WTC11 (cell line): ENCODE measurements at regions not wholly inside any gene's neighbourhood (a gene's known extent, or its start where the extent isn't known, plus 50 kb on each side); places are given as distances from the start of the nearest gene placed in this dataset.

Experiments used
- ATAC-seq: fragments of 200-7000 bp; cut with Tn5 transposase; 2 replicates; pipeline ENCODE4 v1.10.0; 2021; ENCODE audit warnings: mild to moderate bottlenecking, moderate library complexity
- CTCF ChIA-PET: fragments of 300-600 bp; sonication (Branson Sonifier 250); formaldehyde crosslinking; loops from one replicate; lab custom pipeline; 2021; ENCODE audit warnings: antibody characterized with exemption; lab: Charles Lee
- POLR2A ChIA-PET: fragments of 350-600 bp; sonication (Branson Sonifier 250); formaldehyde crosslinking; loops from one replicate; lab custom pipeline; 2021; ENCODE audit warnings: antibody characterized with exemption; lab: Charles Lee
- DNase-seq: peaks from one replicate; pipeline ENCODE4 v3.0.0; 2021; ENCODE audit warnings: low spot score
- H3K27ac Mint-ChIP-seq: 2 replicates; pipeline ENCODE4 v1.8.0; 2021; ENCODE audit warnings: mixed read lengths
- H3K27me3 Mint-ChIP-seq: 2 replicates; pipeline ENCODE4 v1.8.0; 2021; ENCODE audit warnings: low read depth, mild to moderate bottlenecking, moderate library complexity, mixed read lengths
- H3K36me3 Mint-ChIP-seq: 2 replicates; pipeline ENCODE4 v1.8.0; 2021; ENCODE audit warnings: mixed read lengths
- H3K4me1 Mint-ChIP-seq: 2 replicates; pipeline ENCODE4 v1.8.0; 2022; ENCODE audit warnings: mixed read lengths
- H3K4me3 Mint-ChIP-seq: 2 replicates; pipeline ENCODE4 v1.8.0; 2021; ENCODE audit warnings: mild to moderate bottlenecking, moderate library complexity, mixed read lengths
- H3K9me3 Mint-ChIP-seq: 2 replicates; pipeline ENCODE4 v1.8.0; 2021; ENCODE audit warnings: mixed read lengths
- CBFB ChIP-seq: sonication (generic); formaldehyde crosslinking; IDR thresholded peaks from 2 replicates; pipeline ENCODE4 v1.8.1; 2022; ENCODE audit warnings: mild to moderate bottlenecking, low read depth, missing genetic modification reagents
- CREB1 ChIP-seq: sonication (generic); formaldehyde crosslinking; IDR thresholded peaks from 2 replicates; pipeline ENCODE4 v1.8.0; 2023; ENCODE audit warnings: mild to moderate bottlenecking, missing genetic modification reagents
- FOXK1 ChIP-seq: sonication (generic); formaldehyde crosslinking; IDR thresholded peaks from 2 replicates; pipeline ENCODE4 v1.8.0; 2022; ENCODE audit warnings: mild to moderate bottlenecking, moderate library complexity, missing genetic modification reagents
- GABPB1 ChIP-seq: sonication (generic); formaldehyde crosslinking; IDR thresholded peaks from 2 replicates; pipeline ENCODE4 v1.8.1; 2023; ENCODE audit warnings: mild to moderate bottlenecking, missing genetic modification reagents
- GTF2I ChIP-seq: fragments of 250-450 bp; sonication (Bioruptor Pico); conservative IDR thresholded peaks from 2 replicates; pipeline ENCODE4 v1.4.0; 2021; ENCODE audit warnings: mild to moderate bottlenecking
- NFE2L1 ChIP-seq: sonication (generic); formaldehyde crosslinking; IDR thresholded peaks from 2 replicates; pipeline ENCODE4 v1.8.1; 2023; ENCODE audit warnings: missing genetic modification reagents
- RELA ChIP-seq: sonication (generic); formaldehyde crosslinking; IDR thresholded peaks from 2 replicates; pipeline ENCODE4 v1.8.1; 2022; ENCODE audit warnings: missing genetic modification reagents, mild to moderate bottlenecking, borderline replicate concordance
- SMAD4 ChIP-seq: sonication (generic); formaldehyde crosslinking; IDR thresholded peaks from 2 replicates; pipeline ENCODE4 v1.8.0; 2022; ENCODE audit warnings: mild to moderate bottlenecking, missing genetic modification reagents
- TEAD4 ChIP-seq: sonication (generic); formaldehyde crosslinking; IDR thresholded peaks from 2 replicates; pipeline ENCODE4 v1.8.0; 2022; ENCODE audit warnings: mild to moderate bottlenecking, missing genetic modification reagents
- TP53 ChIP-seq: sonication (generic); formaldehyde crosslinking; IDR thresholded peaks from 2 replicates; pipeline ENCODE4 v1.8.1; 2023; ENCODE audit warnings: mild to moderate bottlenecking, missing genetic modification reagents
- ZNF416 ChIP-seq: fragments of 250-450 bp; sonication (Bioruptor Pico); IDR thresholded peaks from 2 replicates; pipeline ENCODE4 v1.9.0; 2021; ENCODE audit warnings: mild to moderate bottlenecking, inconsistent platforms
- ZNF423 ChIP-seq: fragments of 250-450 bp; sonication (Bioruptor Pico); IDR thresholded peaks from 2 replicates; pipeline ENCODE4 v2.1.2; 2022; ENCODE audit warnings: mild to moderate bottlenecking, moderate library complexity
- ZNF671 ChIP-seq: fragments of 250-450 bp; sonication (Bioruptor Pico); IDR thresholded peaks from 2 replicates; pipeline ENCODE4 v1.8.0; 2021; ENCODE audit warnings: mild to moderate bottlenecking
- TF ChIP-seq, protein P1 (sequence below): sonication (generic); formaldehyde crosslinking; conservative IDR thresholded peaks from 2 replicates; pipeline ENCODE4 v1.8.1; 2022; ENCODE audit warnings: mild to moderate bottlenecking, missing genetic modification reagents
- TF ChIP-seq, protein P2 (sequence below): sonication (generic); formaldehyde crosslinking; IDR thresholded peaks from 2 replicates; pipeline ENCODE4 v1.8.0; 2022; ENCODE audit warnings: mild to moderate bottlenecking, missing genetic modification reagents
- TF ChIP-seq, protein P3 (sequence below): sonication (generic); formaldehyde crosslinking; conservative IDR thresholded peaks from 2 replicates; pipeline ENCODE4 v1.8.1; 2023; ENCODE audit warnings: mild to moderate bottlenecking, low read depth, missing genetic modification reagents, moderate library complexity
- TF ChIP-seq, protein P4 (sequence below): sonication (generic); formaldehyde crosslinking; IDR thresholded peaks from 2 replicates; pipeline ENCODE4 v1.8.0; 2022; ENCODE audit warnings: missing genetic modification reagents
- TF ChIP-seq, protein P5 (sequence below): sonication (generic); formaldehyde crosslinking; IDR thresholded peaks from 2 replicates; pipeline ENCODE4 v1.8.0; 2022; ENCODE audit warnings: mild to moderate bottlenecking, missing genetic modification reagents
- TF ChIP-seq, protein P6 (sequence below): sonication (generic); formaldehyde crosslinking; IDR thresholded peaks from 2 replicates; pipeline ENCODE4 v1.8.1; 2023; ENCODE audit warnings: mild to moderate bottlenecking, missing genetic modification reagents

DNA sequence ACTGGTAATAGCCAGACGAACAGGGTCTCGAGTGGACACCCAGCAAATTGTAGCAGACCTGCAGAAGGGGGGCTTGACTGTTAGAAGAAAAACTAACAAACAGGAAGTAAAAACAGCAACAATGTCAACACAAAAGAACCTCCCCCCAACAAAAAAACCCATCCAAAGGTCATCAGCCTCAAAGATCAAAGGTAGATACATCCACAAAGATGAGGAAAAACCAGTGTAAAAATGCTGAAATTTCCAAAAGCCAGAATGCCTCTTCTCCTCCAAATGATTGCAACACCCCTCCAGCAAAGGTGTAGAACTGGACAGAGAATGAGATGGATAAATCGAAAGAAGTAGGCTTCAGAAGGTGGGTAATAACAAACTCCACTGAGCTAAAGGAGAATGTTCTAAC, 313.0 kb upstream of the TEX13C start:
- H3K9me3 Mint-ChIP-seq = peaks cover 15% of the 10 kb centered on the region
- CTCF ChIA-PET = no interaction called here

DNA sequence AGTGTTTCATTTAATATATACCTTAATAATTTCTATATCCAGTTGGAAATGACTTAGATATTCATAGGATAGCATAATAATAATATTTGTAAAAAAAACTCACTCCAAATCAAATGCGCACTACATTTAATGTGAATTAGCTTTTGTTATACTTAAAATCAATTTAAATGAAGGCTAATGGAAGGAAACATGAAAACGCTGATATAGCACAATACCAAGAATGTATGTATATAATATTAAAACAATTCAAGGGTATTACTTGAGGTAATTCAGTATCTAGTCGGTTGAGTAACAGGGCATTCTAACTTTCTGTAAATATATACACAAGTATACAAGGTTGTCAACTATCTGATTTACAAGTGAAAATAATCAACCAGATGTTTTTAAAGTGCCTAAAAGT, 307.1 kb upstream of the TEX13C start:
- ChIA-PET CTCF (no interaction called here), POLR2A (no interaction called here)
- Mint-ChIP-seq H3K27ac (no peak overlapping the region), H3K4me1 (no peaks in the 10 kb centered on the region), H3K4me3 (no peak overlapping the region), H3K36me3 (peaks cover 3% of the 10 kb centered on the region; the same call in 1 of the 2 replicates), H3K27me3 (no peaks in the 10 kb centered on the region), H3K9me3 (peaks cover 19% of the 10 kb centered on the region)
- ATAC-seq (no peak), DNase-seq (no peak)
- TF ChIP-seq FOXK1 = no peak
- TF ChIP-seq, protein P1, sequence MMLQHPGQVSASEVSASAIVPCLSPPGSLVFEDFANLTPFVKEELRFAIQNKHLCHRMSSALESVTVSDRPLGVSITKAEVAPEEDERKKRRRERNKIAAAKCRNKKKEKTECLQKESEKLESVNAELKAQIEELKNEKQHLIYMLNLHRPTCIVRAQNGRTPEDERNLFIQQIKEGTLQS (CRISPR knock-in tag) = no peak
- TF ChIP-seq GTF2I (CRISPR knock-in tag) = no peak
- TF ChIP-seq ZNF423 (CRISPR knock-in tag) = no peak
- TF ChIP-seq, protein P2, sequence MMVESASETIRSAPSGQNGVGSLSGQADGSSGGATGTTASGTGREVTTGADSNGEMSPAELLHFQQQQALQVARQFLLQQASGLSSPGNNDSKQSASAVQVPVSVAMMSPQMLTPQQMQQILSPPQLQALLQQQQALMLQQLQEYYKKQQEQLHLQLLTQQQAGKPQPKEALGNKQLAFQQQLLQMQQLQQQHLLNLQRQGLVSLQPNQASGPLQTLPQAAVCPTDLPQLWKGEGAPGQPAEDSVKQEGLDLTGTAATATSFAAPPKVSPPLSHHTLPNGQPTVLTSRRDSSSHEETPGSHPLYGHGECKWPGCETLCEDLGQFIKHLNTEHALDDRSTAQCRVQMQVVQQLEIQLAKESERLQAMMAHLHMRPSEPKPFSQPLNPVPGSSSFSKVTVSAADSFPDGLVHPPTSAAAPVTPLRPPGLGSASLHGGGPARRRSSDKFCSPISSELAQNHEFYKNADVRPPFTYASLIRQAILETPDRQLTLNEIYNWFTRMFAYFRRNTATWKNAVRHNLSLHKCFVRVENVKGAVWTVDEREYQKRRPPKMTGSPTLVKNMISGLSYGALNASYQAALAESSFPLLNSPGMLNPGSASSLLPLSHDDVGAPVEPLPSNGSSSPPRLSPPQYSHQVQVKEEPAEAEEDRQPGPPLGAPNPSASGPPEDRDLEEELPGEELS (CRISPR knock-in tag) = no peak
- TF ChIP-seq CREB1 = no peak
- no peak for TF ChIP-seq TEAD4 (CRISPR knock-in tag)

More for the DNA sequence above, 313.0 kb upstream of the TEX13C start:
- TF ChIP-seq ZNF671 (CRISPR knock-in tag) (no peak), RELA (CRISPR knock-in tag) (no peak), GABPB1 (CRISPR knock-in tag) (no peak), TP53 (CRISPR knock-in tag) (no peak)
- TF ChIP-seq, protein P3, sequence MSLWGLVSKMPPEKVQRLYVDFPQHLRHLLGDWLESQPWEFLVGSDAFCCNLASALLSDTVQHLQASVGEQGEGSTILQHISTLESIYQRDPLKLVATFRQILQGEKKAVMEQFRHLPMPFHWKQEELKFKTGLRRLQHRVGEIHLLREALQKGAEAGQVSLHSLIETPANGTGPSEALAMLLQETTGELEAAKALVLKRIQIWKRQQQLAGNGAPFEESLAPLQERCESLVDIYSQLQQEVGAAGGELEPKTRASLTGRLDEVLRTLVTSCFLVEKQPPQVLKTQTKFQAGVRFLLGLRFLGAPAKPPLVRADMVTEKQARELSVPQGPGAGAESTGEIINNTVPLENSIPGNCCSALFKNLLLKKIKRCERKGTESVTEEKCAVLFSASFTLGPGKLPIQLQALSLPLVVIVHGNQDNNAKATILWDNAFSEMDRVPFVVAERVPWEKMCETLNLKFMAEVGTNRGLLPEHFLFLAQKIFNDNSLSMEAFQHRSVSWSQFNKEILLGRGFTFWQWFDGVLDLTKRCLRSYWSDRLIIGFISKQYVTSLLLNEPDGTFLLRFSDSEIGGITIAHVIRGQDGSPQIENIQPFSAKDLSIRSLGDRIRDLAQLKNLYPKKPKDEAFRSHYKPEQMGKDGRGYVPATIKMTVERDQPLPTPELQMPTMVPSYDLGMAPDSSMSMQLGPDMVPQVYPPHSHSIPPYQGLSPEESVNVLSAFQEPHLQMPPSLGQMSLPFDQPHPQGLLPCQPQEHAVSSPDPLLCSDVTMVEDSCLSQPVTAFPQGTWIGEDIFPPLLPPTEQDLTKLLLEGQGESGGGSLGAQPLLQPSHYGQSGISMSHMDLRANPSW (CRISPR knock-in tag) = no peak
- TF ChIP-seq, protein P4, sequence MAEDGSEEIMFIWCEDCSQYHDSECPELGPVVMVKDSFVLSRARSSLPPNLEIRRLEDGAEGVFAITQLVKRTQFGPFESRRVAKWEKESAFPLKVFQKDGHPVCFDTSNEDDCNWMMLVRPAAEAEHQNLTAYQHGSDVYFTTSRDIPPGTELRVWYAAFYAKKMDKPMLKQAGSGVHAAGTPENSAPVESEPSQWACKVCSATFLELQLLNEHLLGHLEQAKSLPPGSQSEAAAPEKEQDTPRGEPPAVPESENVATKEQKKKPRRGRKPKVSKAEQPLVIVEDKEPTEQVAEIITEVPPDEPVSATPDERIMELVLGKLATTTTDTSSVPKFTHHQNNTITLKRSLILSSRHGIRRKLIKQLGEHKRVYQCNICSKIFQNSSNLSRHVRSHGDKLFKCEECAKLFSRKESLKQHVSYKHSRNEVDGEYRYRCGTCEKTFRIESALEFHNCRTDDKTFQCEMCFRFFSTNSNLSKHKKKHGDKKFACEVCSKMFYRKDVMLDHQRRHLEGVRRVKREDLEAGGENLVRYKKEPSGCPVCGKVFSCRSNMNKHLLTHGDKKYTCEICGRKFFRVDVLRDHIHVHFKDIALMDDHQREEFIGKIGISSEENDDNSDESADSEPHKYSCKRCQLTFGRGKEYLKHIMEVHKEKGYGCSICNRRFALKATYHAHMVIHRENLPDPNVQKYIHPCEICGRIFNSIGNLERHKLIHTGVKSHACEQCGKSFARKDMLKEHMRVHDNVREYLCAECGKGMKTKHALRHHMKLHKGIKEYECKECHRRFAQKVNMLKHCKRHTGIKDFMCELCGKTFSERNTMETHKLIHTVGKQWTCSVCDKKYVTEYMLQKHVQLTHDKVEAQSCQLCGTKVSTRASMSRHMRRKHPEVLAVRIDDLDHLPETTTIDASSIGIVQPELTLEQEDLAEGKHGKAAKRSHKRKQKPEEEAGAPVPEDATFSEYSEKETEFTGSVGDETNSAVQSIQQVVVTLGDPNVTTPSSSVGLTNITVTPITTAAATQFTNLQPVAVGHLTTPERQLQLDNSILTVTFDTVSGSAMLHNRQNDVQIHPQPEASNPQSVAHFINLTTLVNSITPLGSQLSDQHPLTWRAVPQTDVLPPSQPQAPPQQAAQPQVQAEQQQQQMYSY (CRISPR knock-in tag) = no peak
- TF ChIP-seq, protein P5, sequence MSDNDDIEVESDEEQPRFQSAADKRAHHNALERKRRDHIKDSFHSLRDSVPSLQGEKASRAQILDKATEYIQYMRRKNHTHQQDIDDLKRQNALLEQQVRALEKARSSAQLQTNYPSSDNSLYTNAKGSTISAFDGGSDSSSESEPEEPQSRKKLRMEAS (CRISPR knock-in tag) = no peak
- TF ChIP-seq, all 79 proteins: peak for 0
- POLR2A ChIA-PET = no interaction called here
- peaks cover 3% of the 10 kb centered on the region; the same call in 1 of the 2 replicates for H3K36me3 Mint-ChIP-seq
- DNase-seq (no peak), ATAC-seq (no peak)
- peaks cover 15% of the 10 kb centered on the region for H3K4me1 Mint-ChIP-seq
- H3K27ac Mint-ChIP-seq = no peak overlapping the region
- no peak overlapping the region for H3K4me3 Mint-ChIP-seq
- H3K27me3 Mint-ChIP-seq = no peaks in the 10 kb centered on the region

DNA sequence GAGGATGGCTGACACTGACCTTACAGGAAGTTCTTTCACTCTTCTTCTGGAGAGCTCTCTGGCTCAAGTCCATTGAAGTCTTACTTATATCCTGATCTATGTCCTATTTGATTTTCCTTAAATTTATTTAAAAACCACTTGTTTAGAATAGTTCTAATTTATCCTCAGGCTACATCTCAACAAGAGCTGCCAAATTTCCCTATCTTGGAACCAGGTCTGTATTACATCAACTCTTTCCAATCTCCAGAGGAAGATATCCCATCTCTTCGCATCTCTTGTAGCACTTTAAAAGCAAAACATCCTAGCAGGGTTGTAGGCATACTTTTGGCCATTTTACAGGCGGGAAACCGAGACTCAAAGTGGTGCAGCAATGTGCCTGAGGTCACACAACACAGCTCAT, 290.5 kb upstream of the TEX13C start:
- no peaks in the 10 kb centered on the region for H3K4me1 Mint-ChIP-seq
- TF ChIP-seq GTF2I (CRISPR knock-in tag) = no peak
- no peak for TF ChIP-seq CBFB (CRISPR knock-in tag)
- no peak for TF ChIP-seq SMAD4
- TF ChIP-seq, protein P6, sequence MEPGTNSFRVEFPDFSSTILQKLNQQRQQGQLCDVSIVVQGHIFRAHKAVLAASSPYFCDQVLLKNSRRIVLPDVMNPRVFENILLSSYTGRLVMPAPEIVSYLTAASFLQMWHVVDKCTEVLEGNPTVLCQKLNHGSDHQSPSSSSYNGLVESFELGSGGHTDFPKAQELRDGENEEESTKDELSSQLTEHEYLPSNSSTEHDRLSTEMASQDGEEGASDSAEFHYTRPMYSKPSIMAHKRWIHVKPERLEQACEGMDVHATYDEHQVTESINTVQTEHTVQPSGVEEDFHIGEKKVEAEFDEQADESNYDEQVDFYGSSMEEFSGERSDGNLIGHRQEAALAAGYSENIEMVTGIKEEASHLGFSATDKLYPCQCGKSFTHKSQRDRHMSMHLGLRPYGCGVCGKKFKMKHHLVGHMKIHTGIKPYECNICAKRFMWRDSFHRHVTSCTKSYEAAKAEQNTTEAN (CRISPR knock-in tag) = no peak
- no peak for TF ChIP-seq ZNF671 (CRISPR knock-in tag)
- no peak for TF ChIP-seq ZNF416 (CRISPR knock-in tag)
- TF ChIP-seq NFE2L1 = no peak
- TF ChIP-seq, all 79 proteins: peak for 0
- H3K36me3 Mint-ChIP-seq = no peaks in the 10 kb centered on the region
- POLR2A ChIA-PET = no interaction called here
- no peak overlapping the region for H3K27ac Mint-ChIP-seq
- CTCF ChIA-PET = no interaction called here
- no peak for ATAC-seq
- no peak for DNase-seq
- no peaks in the 10 kb centered on the region for H3K27me3 Mint-ChIP-seq
- no peaks in the 10 kb centered on the region for H3K9me3 Mint-ChIP-seq
- H3K4me3 Mint-ChIP-seq = no peak overlapping the region
